BLaER1 treated with 17β-estradiol and CSF1 and Interleukin-3, amounts not matched to agents 10 nM and 100 nM (cell line): ENCODE measurements at regions not wholly inside any gene's neighbourhood (a gene's known extent, or its start where the extent isn't known, plus 50 kb on each side); places are given as distances from the start of the nearest gene placed in this dataset.
"Not testable (repeated sequence)": the region's sequence is repeated elsewhere in the genome, so short reads cannot be mapped to it uniquely, and the experiment has no call there.

Source experiments
- H3K27ac ChIP-seq, 11 experiments: shearing (Covaris generic); formaldehyde crosslinking; 2 replicates each; pipeline ENCODE4 v1.8.1; 2022
- H3K27me3 ChIP-seq, 11 experiments: shearing (Covaris generic); formaldehyde crosslinking; 2 replicates each; pipeline ENCODE4 v1.8.1; 2022
- H3K36me3 ChIP-seq, 11 experiments: shearing (Covaris generic); formaldehyde crosslinking; 2 replicates each; pipeline ENCODE4 v1.8.1; 2022
- H3K4me1 ChIP-seq, 10 experiments: shearing (Covaris generic); formaldehyde crosslinking; 2 replicates each; pipeline ENCODE4 v1.8.1; 2022
- H3K4me2 ChIP-seq, 11 experiments: shearing (Covaris generic); formaldehyde crosslinking; 2 replicates each; pipeline ENCODE4 v1.8.1; 2022
- H3K4me3 ChIP-seq, 10 experiments: shearing (Covaris generic); formaldehyde crosslinking; 2 replicates each; pipeline ENCODE4 v1.8.1; 2022
- H3K9ac ChIP-seq, 11 experiments: shearing (Covaris generic); formaldehyde crosslinking; 2 replicates each; pipeline ENCODE4 v1.8.1; 2022
- H3K9me3 ChIP-seq, 11 experiments: shearing (Covaris generic); formaldehyde crosslinking; replicated peaks in 1 of 11; 2 replicates each; pipeline ENCODE4 v1.8.1; 2022
- H4K20me1 ChIP-seq, 11 experiments: shearing (Covaris generic); formaldehyde crosslinking; 2 replicates each; pipeline ENCODE4 v1.8.1; 2022
- Cebpa-rat ChIP-seq, 11 experiments: shearing (Covaris generic); IDR thresholded peaks; 2 replicates each; pipeline ENCODE4 v1.8.1; 2022

DNA sequence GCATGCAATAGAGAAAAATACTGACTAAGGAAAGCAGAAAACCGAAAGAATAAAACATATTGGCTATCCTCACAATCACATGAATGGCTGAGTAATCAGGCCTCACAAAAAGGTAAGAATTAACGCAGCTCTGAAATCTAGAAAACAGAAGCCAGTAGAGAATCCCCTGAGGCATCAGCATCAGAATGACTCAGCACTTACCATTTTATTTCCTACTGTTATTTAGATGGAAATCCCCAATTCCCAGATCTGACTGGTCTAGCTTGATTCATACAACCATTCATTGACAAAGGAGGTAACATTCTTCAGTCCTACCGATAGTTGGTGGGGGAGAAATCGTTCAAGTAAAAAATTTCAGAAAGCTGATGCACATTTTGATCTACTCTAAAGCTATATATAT lies 1408.4 kb upstream of the WWC1 start:
- Histone ChIP-seq H4K20me1 (no peaks in the 10 kb centered on the region), H3K4me1 (peaks cover 14 to 19% (median 16%) of the 10 kb centered on the region in 10 experiments), H3K36me3 (no peaks in the 10 kb centered on the region), H3K9ac (no peak overlapping the region), H3K4me2 (peak overlapping the region; percentile 3 to 65 (median 29); a peak in 16 of 22 replicates), H3K27ac (peak overlapping the region in 1 of 11 experiments; percentile 42; a peak in 1 of 22 replicates), H3K4me3 (no peak overlapping the region), H3K9me3 (no peaks in the 10 kb centered on the region; a peak in 1 of 22 replicates), H3K27me3 (no peaks in the 10 kb centered on the region)
- TF ChIP-seq Cebpa-rat (IDR thresholded peaks at IDR 0.05): no peak

DNA sequence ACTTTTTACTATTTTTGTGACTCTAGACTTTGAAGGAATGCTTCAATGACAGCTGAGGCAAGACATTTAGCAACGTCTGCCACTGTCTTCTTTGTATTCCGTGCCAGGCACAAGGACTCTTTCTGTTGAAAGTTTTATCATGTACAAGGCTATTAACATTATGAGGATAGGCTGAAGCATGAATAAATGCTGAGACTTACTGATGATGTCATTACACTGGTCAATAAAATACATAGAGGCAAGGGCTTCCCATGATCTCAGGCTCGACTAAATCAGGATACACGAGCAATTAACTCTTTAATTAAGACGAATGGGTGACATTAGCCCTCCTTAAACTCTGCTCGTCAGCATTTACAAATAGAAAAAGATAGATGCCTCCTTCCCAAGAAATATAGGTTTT lies 1393.3 kb upstream of the WWC1 start:
- Histone ChIP-seq H3K27me3 (no peaks in the 10 kb centered on the region), H3K4me1 (no peaks in the 10 kb centered on the region), H3K9ac (no peak overlapping the region), H4K20me1 (no peaks in the 10 kb centered on the region), H3K4me3 (no peak overlapping the region), H3K36me3 (no peaks in the 10 kb centered on the region), H3K9me3 (no peaks in the 10 kb centered on the region), H3K27ac (no peak overlapping the region), H3K4me2 (no peak overlapping the region)
- TF ChIP-seq Cebpa-rat (IDR thresholded peaks at IDR 0.05): no peak

DNA sequence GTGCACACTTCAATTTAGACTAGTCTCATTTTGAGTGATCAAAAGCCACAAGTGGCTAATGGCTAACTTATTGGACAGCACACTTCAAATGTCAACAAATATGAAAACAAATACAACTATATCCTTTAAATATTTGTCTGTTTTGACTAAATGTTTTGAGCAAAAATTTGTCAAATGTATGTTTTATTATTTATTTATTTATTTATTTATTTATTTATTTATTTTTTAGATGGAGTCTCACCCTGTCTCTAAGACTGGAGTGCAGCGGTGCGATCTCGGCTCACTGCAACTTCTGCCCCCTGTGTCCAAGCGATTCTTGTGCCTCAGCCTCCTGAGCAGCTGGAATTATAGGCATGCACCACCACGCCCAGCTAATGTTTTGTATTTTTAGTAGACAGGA lies 1392.1 kb upstream of the WWC1 start:
- no peak for TF ChIP-seq Cebpa-rat (IDR thresholded peaks at IDR 0.05)
- Histone ChIP-seq H3K9me3 (no peaks in the 10 kb centered on the region), H3K4me1 (no peaks in the 10 kb centered on the region), H3K4me2 (no peak overlapping the region), H4K20me1 (no peaks in the 10 kb centered on the region), H3K27ac (no peak overlapping the region), H3K36me3 (no peaks in the 10 kb centered on the region), H3K4me3 (no peak overlapping the region), H3K9ac (no peak overlapping the region), H3K27me3 (no peaks in the 10 kb centered on the region)

DNA sequence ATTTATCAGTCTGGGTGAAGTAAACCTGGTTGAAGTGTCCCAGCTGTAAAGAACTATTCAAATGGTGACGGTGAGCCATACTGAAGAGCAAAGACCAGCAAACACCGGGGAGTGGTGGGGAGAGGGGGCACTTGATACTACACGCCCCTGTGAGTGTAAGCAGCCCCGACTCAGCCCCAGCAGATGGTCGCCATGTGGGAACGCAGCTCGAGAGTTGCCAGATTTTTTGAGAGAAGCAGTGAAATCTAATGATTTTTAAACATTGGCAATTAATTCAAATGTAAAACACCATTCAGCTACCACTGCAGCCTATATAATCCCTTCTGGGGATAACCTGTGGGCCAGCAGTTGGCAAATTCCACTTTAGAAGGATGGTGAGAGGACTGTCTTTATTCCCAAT lies 1386.9 kb upstream of the WWC1 start:
- TF ChIP-seq Cebpa-rat (IDR thresholded peaks at IDR 0.05): no peak

DNA sequence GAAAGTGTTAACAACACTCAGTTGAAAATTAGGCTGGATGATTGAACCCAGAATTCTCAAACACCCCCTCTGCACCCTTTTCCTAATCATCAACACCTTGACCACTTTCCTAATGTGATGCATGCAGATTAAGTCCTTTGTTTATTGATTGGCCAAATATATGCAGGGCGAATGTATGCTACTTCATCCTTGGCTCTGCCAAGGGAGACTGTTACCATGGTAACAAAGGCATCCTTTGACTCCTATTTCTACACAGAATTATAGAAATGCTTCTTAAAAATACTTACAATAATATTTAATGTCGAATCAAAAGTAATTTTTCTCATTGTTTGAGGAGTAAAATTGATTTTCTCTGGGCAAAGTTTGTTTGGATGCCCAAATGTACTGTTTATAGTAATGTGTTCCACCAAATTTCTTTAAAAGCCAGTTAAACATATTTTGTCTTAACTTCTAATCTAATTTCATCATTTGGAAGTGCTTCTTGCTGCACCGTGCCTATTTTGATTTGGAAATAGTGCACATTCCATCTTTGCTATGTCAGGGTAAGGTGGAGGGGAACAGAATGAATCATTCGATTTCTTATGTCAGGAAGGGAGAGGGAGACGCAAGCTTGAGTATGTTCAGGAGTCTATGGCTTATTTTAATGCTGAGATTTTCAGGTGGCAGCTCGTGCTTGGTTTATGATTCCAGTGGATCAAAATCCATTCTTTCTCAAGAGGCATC lies 1384.3 kb upstream of the WWC1 start:
- TF ChIP-seq Cebpa-rat (IDR thresholded peaks at IDR 0.05): no peak
- H3K9me3 ChIP-seq: no peaks in the 10 kb centered on the region

More for the DNA sequence above, 1386.9 kb upstream of the WWC1 start:
- H3K9ac ChIP-seq: no peak overlapping the region
- H3K36me3 ChIP-seq: no peaks in the 10 kb centered on the region
- no peaks in the 10 kb centered on the region for H4K20me1 ChIP-seq
- no peak overlapping the region for H3K4me3 ChIP-seq
- H3K4me1 ChIP-seq: no peaks in the 10 kb centered on the region
- H3K4me2 ChIP-seq: no peak overlapping the region
- H3K27ac ChIP-seq: no peak overlapping the region
- no peaks in the 10 kb centered on the region for H3K27me3 ChIP-seq
- no peaks in the 10 kb centered on the region for H3K9me3 ChIP-seq

DNA sequence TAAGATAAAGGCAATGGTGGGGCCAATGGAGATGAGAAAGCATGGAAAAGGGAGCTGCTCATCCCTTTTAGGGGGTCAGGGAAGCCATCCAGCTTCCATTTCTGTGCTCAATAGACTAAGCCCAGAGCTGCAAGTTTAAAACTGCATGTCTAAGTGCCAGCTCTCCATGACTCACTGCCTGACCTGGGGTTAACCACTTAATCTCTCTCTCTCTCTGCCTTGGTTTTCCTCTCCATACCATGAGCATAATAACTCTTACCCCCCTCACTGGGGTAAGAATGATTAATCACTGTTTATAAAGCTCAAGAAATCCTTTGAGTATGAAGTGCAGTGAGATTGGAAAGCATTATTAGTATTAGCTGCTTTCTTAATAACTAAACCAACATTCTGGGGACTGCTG lies 1382.4 kb upstream of the WWC1 start:
- Histone ChIP-seq H3K9ac (no peak overlapping the region), H3K9me3 (no peaks in the 10 kb centered on the region), H3K4me2 (no peak overlapping the region), H3K4me1 (no peaks in the 10 kb centered on the region), H3K4me3 (no peak overlapping the region), H3K36me3 (no peaks in the 10 kb centered on the region), H4K20me1 (no peaks in the 10 kb centered on the region), H3K27ac (no peak overlapping the region), H3K27me3 (no peaks in the 10 kb centered on the region)
- TF ChIP-seq Cebpa-rat (IDR thresholded peaks at IDR 0.05): no peak

More for the DNA sequence above, 1384.3 kb upstream of the WWC1 start:
- H3K4me3 ChIP-seq: no peak overlapping the region
- no peaks in the 10 kb centered on the region for H3K4me1 ChIP-seq
- H4K20me1 ChIP-seq: no peaks in the 10 kb centered on the region
- no peak overlapping the region for H3K9ac ChIP-seq
- no peaks in the 10 kb centered on the region for H3K36me3 ChIP-seq
- H3K27me3 ChIP-seq: no peaks in the 10 kb centered on the region
- H3K27ac ChIP-seq: no peak overlapping the region
- H3K4me2 ChIP-seq: no peak overlapping the region

DNA sequence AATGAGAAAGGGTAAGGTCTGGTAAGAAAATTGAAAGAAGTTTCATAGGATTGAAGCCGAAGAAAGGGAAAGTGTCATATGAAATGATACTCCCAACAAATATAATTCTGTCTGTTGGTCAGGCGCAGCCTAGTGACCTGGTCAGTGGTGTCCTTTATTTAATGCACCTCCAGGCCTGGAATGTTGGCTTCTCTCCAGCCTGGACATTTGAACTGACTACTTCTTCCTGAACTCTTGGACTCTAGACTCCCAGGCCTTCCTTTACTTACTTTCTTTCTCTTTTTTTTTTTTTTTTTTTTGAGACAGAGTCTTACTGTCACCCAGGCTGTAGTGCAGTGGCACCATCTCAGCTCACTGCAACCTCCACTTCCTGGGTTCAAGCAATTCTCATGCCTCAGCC lies 1381.5 kb upstream of the WWC1 start:
- Histone ChIP-seq H3K27ac (no peak overlapping the region), H3K36me3 (no peaks in the 10 kb centered on the region)
- no peak for TF ChIP-seq Cebpa-rat (IDR thresholded peaks at IDR 0.05)

DNA sequence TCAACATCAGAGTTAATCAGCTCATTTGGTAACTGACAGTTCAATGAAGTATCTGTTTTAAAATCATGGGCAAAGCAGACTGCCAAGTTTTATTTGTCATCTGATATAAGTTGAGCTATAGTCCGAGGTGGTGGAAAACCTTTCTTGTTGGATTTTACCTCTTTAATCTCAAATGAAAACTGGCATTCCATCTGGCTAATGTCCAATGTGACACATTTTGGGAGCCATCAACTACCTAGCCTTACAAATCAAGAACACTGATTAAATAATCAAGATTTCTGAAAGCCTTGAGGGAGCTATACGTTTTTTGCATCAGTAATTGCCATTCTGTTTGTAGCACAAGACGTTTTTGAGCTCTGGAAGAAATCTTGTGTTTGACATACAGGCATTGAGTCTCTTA lies 1380.5 kb upstream of the WWC1 start:
- Histone ChIP-seq H3K4me2 (no peak overlapping the region), H3K27ac (no peak overlapping the region), H3K27me3 (no peaks in the 10 kb centered on the region), H3K4me1 (no peaks in the 10 kb centered on the region), H3K36me3 (no peaks in the 10 kb centered on the region), H3K9me3 (no peaks in the 10 kb centered on the region), H3K4me3 (no peak overlapping the region), H3K9ac (no peak overlapping the region), H4K20me1 (no peaks in the 10 kb centered on the region)
- TF ChIP-seq Cebpa-rat (IDR thresholded peaks at IDR 0.05): no peak

More for the DNA sequence above, 1381.5 kb upstream of the WWC1 start:
- Histone ChIP-seq H3K9ac (no peak overlapping the region), H3K9me3 (no peaks in the 10 kb centered on the region), H3K4me1 (no peaks in the 10 kb centered on the region), H3K4me3 (no peak overlapping the region), H4K20me1 (no peaks in the 10 kb centered on the region), H3K4me2 (no peak overlapping the region), H3K27me3 (no peaks in the 10 kb centered on the region)

DNA sequence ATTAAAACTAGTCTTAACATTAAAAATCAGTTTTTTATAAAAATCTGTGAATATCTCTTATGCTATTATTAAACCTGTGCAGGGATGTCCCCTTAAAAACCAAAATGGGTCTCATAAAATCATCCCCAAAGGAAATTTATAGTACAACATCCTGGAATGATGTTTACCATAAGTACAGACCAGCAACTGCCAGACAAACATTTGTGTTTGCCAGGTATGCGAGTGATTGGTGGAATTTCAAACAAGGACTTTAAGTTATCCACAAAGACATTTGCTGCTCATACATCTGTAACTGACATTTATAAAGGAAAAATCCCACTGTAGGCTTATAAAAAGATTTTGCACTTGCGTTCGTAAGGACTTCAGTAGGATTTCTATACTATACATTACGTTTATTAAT lies 1375.4 kb upstream of the WWC1 start:
- TF ChIP-seq Cebpa-rat (IDR thresholded peaks at IDR 0.05): no peak

DNA sequence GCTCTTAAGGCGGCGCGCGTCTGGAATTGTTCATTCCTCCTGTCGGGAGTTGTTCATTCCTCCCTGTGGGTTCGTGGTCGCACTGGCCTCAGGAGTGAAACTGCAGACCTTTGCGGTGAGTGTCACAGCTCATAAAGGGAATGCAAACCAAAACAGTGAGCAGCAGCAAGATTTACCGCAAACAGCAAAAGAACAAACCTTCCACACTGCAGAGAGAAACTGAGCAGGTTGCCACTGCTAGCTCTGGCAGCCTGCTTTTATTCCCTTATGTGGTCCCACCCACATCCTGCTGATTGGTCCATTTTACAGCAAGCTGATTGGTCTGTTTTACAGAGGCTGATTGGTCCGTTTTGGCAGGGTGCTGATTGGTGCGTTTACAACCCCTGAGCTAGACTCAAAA lies 1365.3 kb upstream of the WWC1 start:
- no peak for TF ChIP-seq Cebpa-rat (IDR thresholded peaks at IDR 0.05)
- Histone ChIP-seq H3K9ac (no peak overlapping the region), H3K9me3 (peaks cover 14 to 23% (median 17%) of the 10 kb centered on the region in 11 experiments), H3K4me3 (no peak overlapping the region), H3K27me3 (no peaks in the 10 kb centered on the region), H4K20me1 (no peaks in the 10 kb centered on the region), H3K36me3 (no peaks in the 10 kb centered on the region), H3K27ac (no peak overlapping the region), H3K4me1 (no peaks in the 10 kb centered on the region), H3K4me2 (no peak overlapping the region)

More for the DNA sequence above, 1375.4 kb upstream of the WWC1 start:
- Histone ChIP-seq H4K20me1 (no peaks in the 10 kb centered on the region), H3K27me3 (no peaks in the 10 kb centered on the region), H3K36me3 (no peaks in the 10 kb centered on the region), H3K27ac (no peak overlapping the region), H3K9ac (no peak overlapping the region), H3K4me2 (no peak overlapping the region), H3K4me1 (no peaks in the 10 kb centered on the region), H3K9me3 (no peaks in the 10 kb centered on the region), H3K4me3 (no peak overlapping the region)

DNA sequence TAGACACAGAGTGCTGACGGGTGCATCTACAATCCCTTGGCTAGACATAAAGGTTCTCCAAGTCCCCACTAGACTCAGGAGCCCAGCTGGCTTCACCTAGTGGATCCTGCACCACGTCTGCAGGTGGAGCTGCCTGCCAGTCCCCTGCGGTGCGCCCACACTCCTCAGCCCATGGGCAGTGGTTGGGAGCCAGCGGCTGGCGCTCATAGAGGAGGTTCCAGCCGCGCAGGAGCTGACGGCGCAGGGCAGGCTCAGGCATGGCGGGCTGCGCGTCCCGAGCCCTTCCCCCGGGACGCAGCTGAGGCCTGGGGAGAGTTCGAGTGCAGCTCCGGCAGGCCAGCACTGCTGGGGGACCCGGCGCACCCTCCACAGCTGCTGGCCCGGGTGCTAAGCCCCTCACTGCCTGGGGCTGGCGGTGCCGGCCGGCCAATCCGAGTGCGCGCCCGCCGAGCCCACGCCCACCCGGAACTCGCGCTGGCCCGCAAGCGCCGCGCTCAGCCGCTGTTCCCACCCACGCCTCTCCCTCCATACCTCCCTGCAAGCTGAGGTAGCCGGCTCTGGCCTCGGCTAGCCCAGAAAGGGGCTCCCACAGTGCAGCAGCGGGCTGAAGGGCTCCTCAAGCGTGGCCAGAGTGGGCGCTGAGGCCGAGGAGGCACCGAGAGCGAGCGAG lies 1364.5 kb upstream of the WWC1 start:
- not testable (repeated sequence) for H3K4me3 ChIP-seq, H4K20me1 ChIP-seq, H3K27me3 ChIP-seq, H3K27ac ChIP-seq, H3K4me1 ChIP-seq, H3K36me3 ChIP-seq, H3K9ac ChIP-seq, H3K4me2 ChIP-seq
- H3K9me3 ChIP-seq: peaks cover 14 to 24% (median 17%) of the 10 kb centered on the region in 11 experiments
